Hematopoietic multipotent progenitor cell treated with erythropoietin and hydrocortisone succinate and interleukin-3 and kit ligand, for 15 days (in vitro differentiated cells): ENCODE measurements at regions not wholly inside any gene's neighbourhood (a gene's known extent, or its start where the extent isn't known, plus 50 kb on each side); places are given as distances from the start of the nearest gene placed in this dataset.
A peak's percentile ranks its signal among the peaks of the same experiment; 100 is the strongest.

Source experiments
- DNase-seq: peaks from one replicate; pipeline ENCODE4 v3.0.0-alpha.2; 2015; ENCODE audit warnings: low spot score

- no peak for DNase-seq
Observed at GRCh38 chr6:168212362-168212761, 107.2 kb downstream of the DACT2 start.

- no peak for DNase-seq
Observed at GRCh38 chr6:168211681-168212080, 107.9 kb downstream of the DACT2 start.

- no peak for DNase-seq
Observed at GRCh38 chr6:168210239-168211105, 109.1 kb downstream of the DACT2 start.

- DNase-seq, result no peak
Observed at GRCh38 chr6:168209420-168209819, 110.2 kb downstream of the DACT2 start.

- DNase-seq, result no peak
Observed at GRCh38 chr6:168208854-168209253, 110.7 kb downstream of the DACT2 start.

GRCh38 chr6:168208402-168208801 is 111.2 kb downstream of the DACT2 start:
- DNase-seq, result no peak

GRCh38 chr6:168207421-168208175 is 112.0 kb downstream of the DACT2 start:
- DNase-seq, result no peak

- DNase-seq, result no peak
Observed at GRCh38 chr6:168206661-168207274, 112.8 kb downstream of the DACT2 start.

GRCh38 chr6:168206186-168206585 is 113.4 kb downstream of the DACT2 start:
- DNase-seq, result no peak

- DNase-seq, result no peak
Observed at GRCh38 chr6:168201799-168202198, 117.8 kb downstream of the DACT2 start.

GRCh38 chr6:168201383-168201782 is 118.2 kb downstream of the DACT2 start:
- DNase-seq, result peak; percentile 33

- no peak for DNase-seq
Observed at GRCh38 chr6:168200571-168201134, 118.9 kb downstream of the DACT2 start.

GRCh38 chr6:168198302-168199180 is 119.5 kb upstream of the FRMD1 start:
- DNase-seq, result no peak

GRCh38 chr6:168197636-168198301 is 118.8 kb upstream of the FRMD1 start:
- DNase-seq, result no peak

GRCh38 chr6:168196881-168197635 is 118.0 kb upstream of the FRMD1 start:
- DNase-seq, result no peak

- no peak for DNase-seq
Observed at GRCh38 chr6:168196385-168196860, 117.4 kb upstream of the FRMD1 start.

- DNase-seq, result no peak
Observed at GRCh38 chr6:168195712-168196111, 116.7 kb upstream of the FRMD1 start.

GRCh38 chr6:168194732-168195567 is 115.9 kb upstream of the FRMD1 start:
- DNase-seq, result no peak
